Liver (tissue), 7 donors: ENCODE measurements at regions not wholly inside any gene's neighbourhood (a gene's known extent, or its start where the extent isn't known, plus 50 kb on each side); places are given as distances from the start of the nearest gene placed in this dataset.

ENCODE experiments used
- DNase-seq: peaks from one replicate; pipeline ENCODE4 v3.0.0-alpha.2; 2017; ENCODE audit warnings: low spot score
- H3K27ac ChIP-seq, 2 donors: one replicate each; pipeline ENCODE4 v1.7.0; 2013; ENCODE audit warnings: inconsistent platforms in 2 of 2, low read length in 2 of 2, control low read depth in 1 of 2, low read depth in 1 of 2, mild to moderate bottlenecking in 1 of 2
- H3K27me3 ChIP-seq, 4 donors: one replicate each; pipeline versions ENCODE4 v1.6.1 to v1.7.0; 2013; ENCODE audit warnings: low read length in 3 of 4, inconsistent platforms in 1 of 4, mild to moderate bottlenecking in 1 of 4, moderate library complexity in 1 of 4; ENCODE audit not compliant: control insufficient read depth in 4 of 4, insufficient read depth in 4 of 4
- H3K36me3 ChIP-seq, 4 donors: one replicate each; pipeline versions ENCODE4 v1.6.1 to v1.7.0; 2013; ENCODE audit warnings: low read length in 3 of 4, mild to moderate bottlenecking in 3 of 4, low read depth in 1 of 4, moderate library complexity in 1 of 4; ENCODE audit not compliant: control insufficient read depth in 4 of 4, insufficient read depth in 3 of 4
- H3K4me1 ChIP-seq, 4 donors: one replicate each; pipeline versions ENCODE4 v1.6.1 to v1.7.0; 2013; ENCODE audit warnings: low read length in 3 of 4, mild to moderate bottlenecking in 3 of 4, moderate library complexity in 1 of 4; ENCODE audit not compliant: control insufficient read depth in 4 of 4, insufficient read depth in 4 of 4
- H3K4me3 ChIP-seq, 3 donors: one replicate each; pipeline versions ENCODE4 v1.6.1 to v1.7.0; 2013; ENCODE audit warnings: low read length in 3 of 3, control low read depth in 1 of 3, low read depth in 1 of 3, mild to moderate bottlenecking in 1 of 3
- H3K9ac ChIP-seq, 2 donors: one replicate each; pipeline ENCODE4 v1.7.0; 2013; ENCODE audit warnings: low read length in 2 of 2, mild to moderate bottlenecking in 2 of 2, moderate library complexity in 2 of 2, control low read depth in 1 of 2, low read depth in 1 of 2
- H3K9me3 ChIP-seq, 4 donors: one replicate each; pipeline versions ENCODE4 v1.6.1 to v1.7.0; 2013; ENCODE audit warnings: low read length in 3 of 4; ENCODE audit not compliant: control insufficient read depth in 4 of 4
- FOXA1 ChIP-seq: IDR thresholded peaks from 2 replicates; pipeline ENCODE4 v1.6.1; 2016; ENCODE audit warnings: antibody characterized with exemption
- FOXA2 ChIP-seq: IDR thresholded peaks from 2 replicates; pipeline ENCODE4 v1.6.1; 2016; ENCODE audit warnings: antibody characterized with exemption
- GABPA ChIP-seq, 2 donors: IDR thresholded peaks in 1 of 2; conservative IDR thresholded peaks in 1 of 2; 2 replicates each; pipeline ENCODE4 v1.6.1; 2016; ENCODE audit warnings: antibody characterized with exemption in 2 of 2, mild to moderate bottlenecking in 1 of 2, moderate library complexity in 1 of 2
- HNF4A ChIP-seq, 2 donors: conservative IDR thresholded peaks; 2 replicates each; pipeline ENCODE4 v1.6.1; 2016; ENCODE audit warnings: antibody characterized with exemption in 2 of 2, mild to moderate bottlenecking in 2 of 2
- HNF4G ChIP-seq: IDR thresholded peaks from 2 replicates; pipeline ENCODE4 v1.6.1; 2016; ENCODE audit warnings: antibody characterized with exemption
- JUND ChIP-seq, 2 donors: IDR thresholded peaks; 2 replicates each; pipeline ENCODE4 v1.6.1; 2016; ENCODE audit warnings: antibody characterized with exemption in 2 of 2
- NR2F2 ChIP-seq: IDR thresholded peaks from 2 replicates; pipeline ENCODE4 v1.6.1; 2016; ENCODE audit warnings: antibody characterized with exemption
- RAD21 ChIP-seq, 2 donors: IDR thresholded peaks; 2 replicates each; pipeline ENCODE4 v1.6.1; 2016; ENCODE audit warnings: antibody characterized with exemption in 2 of 2, mild to moderate bottlenecking in 2 of 2
- SP1 ChIP-seq: IDR thresholded peaks from 2 replicates; pipeline ENCODE4 v1.6.1; 2018; ENCODE audit warnings: antibody characterized with exemption, mild to moderate bottlenecking
- TAF1 ChIP-seq: conservative IDR thresholded peaks from 2 replicates; pipeline ENCODE4 v1.6.1; 2016; ENCODE audit warnings: antibody characterized with exemption, mild to moderate bottlenecking
- YY1 ChIP-seq: IDR thresholded peaks from 2 replicates; pipeline ENCODE4 v1.6.1; 2016; ENCODE audit warnings: antibody characterized with exemption, mild to moderate bottlenecking
- WGBS: extraction: QIAGEN DNeasy Blood & Tissue Kit; methylation state at CpG from one replicate; pipeline ENCODE4 v1.1.7; 2013; 5-methylcytosine and 5-hydroxymethylcytosine counted together
- TF ChIP-seq, protein P1 (sequence below): IDR thresholded peaks from 2 replicates; pipeline ENCODE4 v1.6.1; 2016; ENCODE audit warnings: antibody characterized with exemption
- TF ChIP-seq, protein P2 (sequence below): IDR thresholded peaks from 2 replicates; pipeline ENCODE4 v1.6.1; 2016; ENCODE audit warnings: antibody characterized with exemption, mild to moderate bottlenecking
- TF ChIP-seq, protein P3 (sequence below): IDR thresholded peaks from 2 replicates; pipeline ENCODE4 v1.6.1; 2016; ENCODE audit warnings: antibody characterized with exemption
- donor health status: healthy.
- donor health status: healthy.
- donor health status: healthy.
- donor health status: healthy.

DNA sequence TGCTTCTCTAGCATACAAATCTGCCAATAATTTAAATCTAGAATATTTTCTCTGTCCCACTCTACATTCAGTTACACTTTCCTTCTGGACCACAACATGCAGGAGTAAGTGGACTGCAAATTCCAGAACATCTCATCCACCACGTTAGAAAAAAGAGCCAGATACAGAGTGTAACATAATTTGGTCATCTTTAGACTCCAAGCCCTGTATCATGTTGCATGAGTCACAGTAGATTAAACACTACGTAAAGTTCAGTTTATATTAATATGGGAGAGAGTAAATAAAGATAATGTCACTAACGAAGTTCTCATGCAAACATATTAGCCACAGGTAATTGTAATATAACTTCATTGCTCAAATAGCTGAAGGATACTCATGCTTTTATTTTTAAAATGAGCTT is 327.0 kb downstream of the C6orf118 start:
- Histone ChIP-seq H3K9me3 (no peaks in the 10 kb centered on the region), H3K27ac (no peak overlapping the region), H3K4me1 (no peaks in the 10 kb centered on the region), H3K9ac (no peak overlapping the region), H3K27me3 (no peaks in the 10 kb centered on the region), H3K36me3 (no peaks in the 10 kb centered on the region), H3K4me3 (no peak overlapping the region)
- WGBS: 62% methylated on average over 3 of the region's 3 CpGs
- DNase-seq: no peak
- TF ChIP-seq RAD21 (IDR thresholded peaks at IDR 0.05): no peak
- no peak for TF ChIP-seq JUND (IDR thresholded peaks at IDR 0.05)
- TF ChIP-seq, protein P1, sequence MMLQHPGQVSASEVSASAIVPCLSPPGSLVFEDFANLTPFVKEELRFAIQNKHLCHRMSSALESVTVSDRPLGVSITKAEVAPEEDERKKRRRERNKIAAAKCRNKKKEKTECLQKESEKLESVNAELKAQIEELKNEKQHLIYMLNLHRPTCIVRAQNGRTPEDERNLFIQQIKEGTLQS: no peak
- TF ChIP-seq, protein P2, sequence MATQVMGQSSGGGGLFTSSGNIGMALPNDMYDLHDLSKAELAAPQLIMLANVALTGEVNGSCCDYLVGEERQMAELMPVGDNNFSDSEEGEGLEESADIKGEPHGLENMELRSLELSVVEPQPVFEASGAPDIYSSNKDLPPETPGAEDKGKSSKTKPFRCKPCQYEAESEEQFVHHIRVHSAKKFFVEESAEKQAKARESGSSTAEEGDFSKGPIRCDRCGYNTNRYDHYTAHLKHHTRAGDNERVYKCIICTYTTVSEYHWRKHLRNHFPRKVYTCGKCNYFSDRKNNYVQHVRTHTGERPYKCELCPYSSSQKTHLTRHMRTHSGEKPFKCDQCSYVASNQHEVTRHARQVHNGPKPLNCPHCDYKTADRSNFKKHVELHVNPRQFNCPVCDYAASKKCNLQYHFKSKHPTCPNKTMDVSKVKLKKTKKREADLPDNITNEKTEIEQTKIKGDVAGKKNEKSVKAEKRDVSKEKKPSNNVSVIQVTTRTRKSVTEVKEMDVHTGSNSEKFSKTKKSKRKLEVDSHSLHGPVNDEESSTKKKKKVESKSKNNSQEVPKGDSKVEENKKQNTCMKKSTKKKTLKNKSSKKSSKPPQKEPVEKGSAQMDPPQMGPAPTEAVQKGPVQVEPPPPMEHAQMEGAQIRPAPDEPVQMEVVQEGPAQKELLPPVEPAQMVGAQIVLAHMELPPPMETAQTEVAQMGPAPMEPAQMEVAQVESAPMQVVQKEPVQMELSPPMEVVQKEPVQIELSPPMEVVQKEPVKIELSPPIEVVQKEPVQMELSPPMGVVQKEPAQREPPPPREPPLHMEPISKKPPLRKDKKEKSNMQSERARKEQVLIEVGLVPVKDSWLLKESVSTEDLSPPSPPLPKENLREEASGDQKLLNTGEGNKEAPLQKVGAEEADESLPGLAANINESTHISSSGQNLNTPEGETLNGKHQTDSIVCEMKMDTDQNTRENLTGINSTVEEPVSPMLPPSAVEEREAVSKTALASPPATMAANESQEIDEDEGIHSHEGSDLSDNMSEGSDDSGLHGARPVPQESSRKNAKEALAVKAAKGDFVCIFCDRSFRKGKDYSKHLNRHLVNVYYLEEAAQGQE: no peak
- TF ChIP-seq HNF4A (conservative IDR thresholded peaks at IDR 0.05): no peak
- TF ChIP-seq FOXA2: no peak
- TF ChIP-seq GABPA (IDR thresholded peaks at IDR 0.05 in 1 of 2, conservative IDR thresholded peaks at IDR 0.05 in 1 of 2): no peak
- TF ChIP-seq, protein P3, sequence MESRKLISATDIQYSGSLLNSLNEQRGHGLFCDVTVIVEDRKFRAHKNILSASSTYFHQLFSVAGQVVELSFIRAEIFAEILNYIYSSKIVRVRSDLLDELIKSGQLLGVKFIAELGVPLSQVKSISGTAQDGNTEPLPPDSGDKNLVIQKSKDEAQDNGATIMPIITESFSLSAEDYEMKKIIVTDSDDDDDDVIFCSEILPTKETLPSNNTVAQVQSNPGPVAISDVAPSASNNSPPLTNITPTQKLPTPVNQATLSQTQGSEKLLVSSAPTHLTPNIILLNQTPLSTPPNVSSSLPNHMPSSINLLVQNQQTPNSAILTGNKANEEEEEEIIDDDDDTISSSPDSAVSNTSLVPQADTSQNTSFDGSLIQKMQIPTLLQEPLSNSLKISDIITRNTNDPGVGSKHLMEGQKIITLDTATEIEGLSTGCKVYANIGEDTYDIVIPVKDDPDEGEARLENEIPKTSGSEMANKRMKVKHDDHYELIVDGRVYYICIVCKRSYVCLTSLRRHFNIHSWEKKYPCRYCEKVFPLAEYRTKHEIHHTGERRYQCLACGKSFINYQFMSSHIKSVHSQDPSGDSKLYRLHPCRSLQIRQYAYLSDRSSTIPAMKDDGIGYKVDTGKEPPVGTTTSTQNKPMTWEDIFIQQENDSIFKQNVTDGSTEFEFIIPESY: no peak
- TF ChIP-seq HNF4G: no peak
- no peak for TF ChIP-seq NR2F2

DNA sequence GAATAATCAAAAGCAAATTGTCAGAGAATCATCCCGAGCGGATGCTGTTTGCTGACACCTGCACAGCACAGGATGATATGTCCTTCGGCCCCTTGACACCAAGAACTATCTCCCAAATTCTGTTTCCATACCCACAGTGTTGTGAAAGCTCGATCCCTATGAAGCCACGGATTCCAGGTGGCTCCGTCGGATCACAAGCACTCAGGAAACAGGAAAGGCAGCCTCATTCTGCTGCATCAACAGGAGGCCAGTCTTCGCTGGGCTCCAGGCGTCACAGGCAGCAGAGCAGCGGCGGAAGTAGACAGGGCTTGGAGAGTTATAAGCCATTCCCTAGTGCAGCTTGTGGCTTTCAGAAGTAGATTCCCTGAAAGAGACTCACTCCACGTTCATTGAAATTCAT is 342.3 kb downstream of the C6orf118 start:
- no peaks in the 10 kb centered on the region for H3K27me3 ChIP-seq
- H3K9ac ChIP-seq: no peak overlapping the region
- H3K36me3 ChIP-seq: no peaks in the 10 kb centered on the region
- TF ChIP-seq FOXA1 (no peak), GABPA (IDR thresholded peaks at IDR 0.05 in 1 of 2, conservative IDR thresholded peaks at IDR 0.05 in 1 of 2) (no peak), YY1 (no peak), JUND (IDR thresholded peaks at IDR 0.05) (no peak), TAF1 (no peak), FOXA2 (no peak), SP1 (no peak), RAD21 (IDR thresholded peaks at IDR 0.05) (no peak)
- TF ChIP-seq, protein P1: no peak
- DNase-seq: no peak
- H3K4me3 ChIP-seq: no peak overlapping the region
- H3K9me3 ChIP-seq: peaks cover 0 to 2% (median under 1%) of the 10 kb centered on the region in 4 donors
- no peaks in the 10 kb centered on the region for H3K4me1 ChIP-seq
- WGBS: 74% methylated on average over 12 of the region's 12 CpGs
- no peak overlapping the region for H3K27ac ChIP-seq
